SKM-1 (cell line): ENCODE measurements at regions not wholly inside any gene's neighbourhood (a gene's known extent, or its start where the extent isn't known, plus 50 kb on each side); places are given as distances from the start of the nearest gene placed in this dataset.
"Not testable (repeated sequence)": the region's sequence is repeated elsewhere in the genome, so short reads cannot be mapped to it uniquely, and the experiment has no call there.

ENCODE experiments used
- DNase-seq: peaks from one replicate; lab custom pipeline; 2025; ENCODE audit not compliant: unreplicated experiment; lab: John Stamatoyannopoulos, UW

DNA sequence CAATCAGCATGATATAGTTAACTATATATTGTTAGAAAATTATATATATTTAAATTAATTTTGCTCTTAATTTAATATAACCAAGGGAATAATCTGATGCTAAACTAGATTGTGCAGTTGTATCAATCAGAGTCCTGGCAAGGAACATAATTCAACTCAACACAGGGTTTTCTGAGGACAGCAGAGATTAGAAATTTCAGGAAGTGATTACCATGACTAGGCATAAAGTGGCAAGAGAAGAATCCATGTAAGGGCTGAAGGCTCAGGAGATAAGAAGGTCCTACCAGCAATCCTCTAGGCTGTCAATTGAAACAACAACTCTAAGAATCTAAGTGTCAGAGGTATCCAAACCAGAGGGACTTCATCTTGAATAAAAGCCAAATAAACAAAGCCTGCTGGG is 807.8 kb downstream of the DSC3 start:
- no peak for DNase-seq

DNA sequence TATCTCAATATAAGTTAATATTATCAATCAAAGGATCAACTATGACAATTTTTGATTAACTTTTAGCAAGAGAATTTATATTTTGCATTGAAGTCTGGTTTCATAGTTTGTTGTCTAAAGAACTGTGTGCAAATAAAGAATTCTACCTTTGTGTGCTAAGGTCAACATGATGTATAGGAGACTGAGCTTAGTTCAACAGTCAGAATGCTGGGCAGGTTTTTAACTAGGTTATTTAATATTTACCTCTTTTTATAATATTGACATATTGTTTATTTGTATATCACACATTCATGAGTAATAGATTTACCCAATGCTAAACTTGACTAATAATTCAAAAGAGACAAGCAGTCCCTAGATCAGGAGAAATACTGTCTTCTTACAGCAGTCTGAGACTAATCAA is 831.4 kb downstream of the DSC3 start:
- no peak for DNase-seq

DNA sequence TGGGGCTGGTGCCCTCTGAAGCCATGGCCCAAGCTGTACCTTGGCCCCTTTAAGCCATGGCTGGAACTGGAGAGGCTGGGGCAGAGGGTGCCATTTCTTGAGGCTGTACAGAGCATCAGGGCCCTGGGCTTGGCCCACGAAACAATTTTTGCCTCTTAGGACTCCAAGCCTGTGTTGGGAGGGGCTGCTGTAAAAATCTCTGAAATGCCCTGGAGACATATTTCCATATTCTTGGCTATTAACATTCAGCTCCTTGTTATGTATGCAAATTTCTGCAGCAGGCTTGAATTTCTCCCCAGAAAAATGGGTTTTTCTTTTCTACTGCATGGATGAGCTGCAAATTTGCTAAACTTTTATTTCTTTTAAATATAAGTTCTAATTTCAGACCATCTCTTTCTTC is 834.0 kb downstream of the DSC3 start:
- DNase-seq, result no peak

DNA sequence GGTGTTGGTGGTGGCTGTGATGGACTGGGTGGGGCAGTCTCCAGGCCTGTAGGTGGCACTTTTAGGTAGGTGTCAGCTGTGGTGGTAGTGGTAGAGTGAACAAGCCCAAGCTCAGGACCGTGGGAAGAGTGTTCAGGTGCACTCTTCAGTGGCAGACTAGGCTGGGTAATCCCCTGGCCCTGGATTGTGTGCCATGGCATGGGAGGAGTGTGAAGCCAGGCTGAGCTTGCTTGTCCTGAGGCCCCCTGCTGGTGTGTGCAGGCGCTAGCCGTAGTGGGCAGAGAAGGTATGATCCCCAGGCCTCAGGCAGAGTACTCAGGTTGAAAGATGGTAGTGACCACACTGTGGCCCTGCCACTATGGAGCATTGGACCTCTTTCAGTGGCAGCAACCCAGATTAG is 850.3 kb downstream of the DSC3 start:
- no peak for DNase-seq

DNA sequence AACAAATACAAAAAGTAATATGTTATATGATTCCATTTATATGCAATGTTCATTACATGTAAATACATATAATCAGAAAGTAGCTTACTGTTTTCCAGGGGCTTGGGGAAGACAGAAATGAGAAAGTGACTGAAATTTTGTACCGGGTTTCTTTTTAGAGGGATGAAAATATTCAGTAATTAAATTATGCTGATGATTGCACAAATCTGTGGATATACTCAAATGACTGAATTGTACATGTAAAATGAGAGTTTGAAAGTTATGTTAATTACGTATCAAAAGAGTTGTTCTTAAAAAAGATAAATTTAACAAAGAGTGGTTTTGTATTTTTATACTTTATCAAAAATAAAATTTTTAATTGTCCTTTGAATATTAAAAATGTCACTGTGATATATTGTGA is 856.3 kb downstream of the DSC3 start:
- no peak for DNase-seq

DNA sequence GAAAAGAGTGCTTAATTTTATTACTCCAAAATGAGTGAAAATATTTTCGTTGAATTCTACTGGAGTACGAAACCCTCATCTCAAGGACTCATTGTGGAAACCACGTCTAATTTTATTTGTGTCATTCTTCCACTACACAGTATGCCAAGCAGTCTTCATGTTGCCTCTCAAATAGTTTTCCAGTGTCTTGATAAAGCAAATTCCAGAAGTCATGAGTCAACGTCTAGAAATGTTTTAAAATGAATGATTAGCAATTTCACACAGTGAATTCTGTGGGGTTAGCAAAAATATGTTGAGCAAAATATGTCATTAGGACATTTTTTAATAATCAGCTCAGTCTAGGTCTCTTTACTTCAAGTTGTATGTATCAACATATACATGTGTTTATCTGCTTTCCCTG is 865.5 kb downstream of the DSC3 start:
- DNase-seq, result no peak

DNA sequence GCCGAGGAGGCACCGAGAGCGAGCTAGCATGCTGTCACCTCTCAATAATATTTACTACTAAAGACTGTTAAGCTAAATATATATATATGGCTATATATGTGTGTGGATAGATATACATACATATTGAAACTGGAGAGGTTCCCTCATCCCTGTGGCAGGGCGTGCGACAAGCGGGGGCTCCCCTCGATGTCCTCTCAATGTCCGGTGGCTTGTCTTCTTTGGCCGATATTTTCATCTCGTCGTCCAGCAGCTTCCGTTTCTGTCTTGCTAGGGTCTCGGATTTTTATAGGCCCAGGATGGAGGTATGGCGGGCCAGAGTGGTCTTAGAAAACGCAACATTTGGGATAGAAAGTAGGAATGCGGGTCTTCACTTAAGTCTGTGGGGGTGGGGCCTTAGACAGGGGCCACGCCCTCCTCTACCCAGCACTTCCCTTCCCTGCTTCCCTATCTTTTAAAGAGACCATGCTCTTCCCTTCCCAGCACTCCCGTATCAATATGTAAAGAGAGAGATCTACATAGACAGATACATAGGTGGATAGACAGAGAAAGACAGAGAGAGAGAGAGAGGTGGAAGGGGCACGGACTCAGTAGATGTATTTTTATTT is 866.8 kb downstream of the DSC3 start:
- no peak for DNase-seq

DNA sequence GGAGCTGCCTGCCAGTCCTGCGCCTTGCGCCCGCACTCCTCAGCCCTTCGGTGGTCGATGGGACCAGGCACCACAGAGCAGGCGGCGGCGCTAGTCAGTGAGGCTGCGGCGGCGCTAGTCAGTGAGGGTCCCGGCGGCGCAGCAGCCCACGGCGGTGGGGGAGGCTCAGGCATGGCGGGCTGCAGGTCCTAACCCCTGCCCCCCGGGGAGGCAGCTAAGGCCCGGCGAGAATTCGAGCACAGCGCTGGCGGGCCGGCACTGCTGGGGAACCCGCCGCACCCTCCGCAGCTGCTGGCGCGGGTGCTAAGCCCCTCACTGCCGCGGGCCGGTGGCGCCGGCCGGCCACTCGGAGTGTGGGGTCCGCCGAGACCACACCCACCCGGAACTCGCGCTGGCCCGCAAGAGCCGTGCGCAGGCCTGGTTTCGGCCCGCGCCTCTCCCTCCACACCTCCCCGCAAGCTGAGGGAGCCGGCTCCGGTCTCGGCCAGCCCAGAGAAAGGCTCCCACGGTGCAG is 867.4 kb downstream of the DSC3 start:
- no peak for DNase-seq

DNA sequence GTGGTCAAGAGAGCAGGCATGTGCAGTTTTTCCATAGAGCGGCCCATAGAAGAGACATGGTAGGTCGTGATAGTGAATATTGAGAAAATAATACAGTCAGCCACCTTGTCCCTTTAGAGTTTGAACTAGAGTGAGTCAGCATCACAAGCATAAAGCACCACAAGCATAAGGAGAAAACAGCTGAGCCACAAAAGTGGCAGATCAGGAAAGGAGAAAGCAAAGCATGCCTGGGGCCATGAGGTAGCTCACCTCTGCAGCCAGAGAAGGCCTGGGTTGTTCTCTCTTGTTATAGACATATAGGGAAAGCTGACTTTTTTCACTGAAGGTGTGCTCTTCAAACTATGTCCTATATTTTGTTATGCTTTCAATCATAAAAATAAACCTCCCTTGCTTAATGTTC is 879.0 kb downstream of the DSC3 start:
- DNase-seq, result no peak

DNA sequence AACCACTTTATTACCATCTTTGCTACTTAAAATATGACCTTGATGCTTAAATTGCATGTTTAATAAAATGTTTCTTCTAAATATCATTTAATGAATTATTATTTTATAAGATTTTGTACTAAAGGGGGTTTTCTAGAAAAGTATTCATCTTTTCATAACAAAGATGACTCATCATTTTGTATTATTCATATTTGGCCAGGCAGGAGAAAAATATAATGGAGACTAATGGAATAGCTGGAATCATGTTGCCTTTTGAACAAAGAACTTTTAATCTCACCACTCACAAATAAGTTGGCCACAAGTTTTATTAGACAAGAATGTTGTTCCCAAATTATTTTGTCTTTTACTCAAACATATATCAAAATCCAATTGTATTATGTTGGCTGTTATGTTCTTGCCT is 882.4 kb downstream of the DSC3 start:
- no peak for DNase-seq

DNA sequence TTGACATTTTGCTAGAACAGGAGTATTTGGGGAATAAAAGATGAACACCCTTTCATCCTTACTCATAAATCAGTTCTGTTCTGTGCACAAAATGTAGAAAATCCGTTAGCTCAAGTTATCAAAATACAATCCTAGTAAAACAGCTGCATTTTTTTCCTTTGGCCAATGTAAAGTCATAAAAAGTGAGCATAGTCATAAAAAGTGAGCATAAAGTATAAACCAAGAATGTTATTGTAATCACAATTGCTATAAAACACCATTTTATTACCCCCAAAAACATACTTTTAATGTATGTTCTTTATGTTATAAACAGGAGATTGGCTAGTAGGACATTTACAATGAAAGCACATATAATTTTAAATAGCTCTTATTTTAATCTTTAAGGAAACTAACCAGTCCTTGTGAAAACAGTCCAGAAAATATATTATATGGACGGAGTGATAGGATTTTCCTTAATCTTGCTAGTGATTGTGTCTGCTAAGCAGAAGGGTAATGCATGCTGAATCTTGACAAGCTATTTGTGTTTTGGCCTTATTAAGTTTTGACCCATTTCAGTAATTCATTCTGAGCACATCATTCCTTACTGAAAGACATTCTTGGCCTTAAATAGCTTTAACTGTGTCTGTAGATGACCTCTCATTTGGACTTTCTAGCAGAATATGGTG is 891.8 kb downstream of the DSC3 start:
- DNase-seq, result no peak

DNA sequence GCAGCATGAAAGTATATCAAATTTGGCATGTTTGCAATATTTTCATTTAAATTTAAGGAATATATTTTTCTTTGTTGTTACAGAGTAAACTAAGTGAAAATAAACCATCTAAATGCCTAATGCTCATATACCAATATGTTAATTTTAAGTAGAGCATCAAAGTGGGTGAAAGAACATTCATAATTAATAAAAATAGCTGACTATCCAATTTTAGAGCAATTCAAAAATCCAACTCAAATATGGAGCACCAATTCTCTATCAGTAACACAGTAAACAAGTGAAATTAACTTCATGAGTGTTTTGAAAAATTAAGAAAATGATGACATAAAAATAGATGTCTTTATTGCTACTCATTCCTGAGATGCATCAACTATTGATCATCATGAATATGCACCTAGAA is 893.0 kb downstream of the DSC3 start:
- DNase-seq, result no peak

DNA sequence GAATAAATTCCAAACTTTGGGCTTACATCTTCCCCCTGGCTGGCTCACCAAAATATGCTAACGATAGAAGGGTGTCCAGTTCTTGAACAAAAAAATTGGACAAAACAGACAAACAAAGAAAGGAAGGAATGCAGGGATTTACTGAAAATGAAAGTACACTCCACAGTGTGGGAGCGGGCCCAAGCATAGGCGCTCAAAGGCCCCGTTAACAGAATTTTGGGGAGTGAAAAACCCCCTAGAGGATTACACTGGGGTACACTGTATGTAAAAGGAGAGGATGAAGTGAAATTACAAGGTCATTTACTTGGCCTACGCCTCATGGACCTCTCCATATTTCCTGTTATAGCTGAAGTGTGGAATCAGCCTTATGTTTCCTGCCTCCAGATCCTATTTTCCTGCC is 899.7 kb downstream of the DSC3 start:
- no peak for DNase-seq

DNA sequence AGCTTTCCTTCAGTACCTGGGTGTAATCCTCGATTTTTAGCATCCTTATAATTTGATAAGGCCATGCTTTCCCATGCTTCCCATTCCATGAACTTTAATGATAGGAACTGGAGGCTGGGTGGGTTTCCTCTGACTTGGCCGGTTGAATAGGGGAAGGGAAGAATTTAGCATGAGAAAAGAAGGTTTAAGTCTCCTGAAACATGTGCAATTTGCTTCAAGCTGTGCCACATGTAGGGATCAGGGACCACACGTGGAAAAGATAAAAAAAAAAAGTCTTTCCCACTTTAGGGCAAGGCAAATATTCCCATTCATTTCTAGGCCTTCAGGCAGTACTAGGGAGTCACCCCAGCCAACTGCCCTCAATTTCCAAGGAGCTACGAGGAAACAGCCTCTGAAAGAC is 900.3 kb downstream of the DSC3 start:
- DNase-seq, result no peak

DNA sequence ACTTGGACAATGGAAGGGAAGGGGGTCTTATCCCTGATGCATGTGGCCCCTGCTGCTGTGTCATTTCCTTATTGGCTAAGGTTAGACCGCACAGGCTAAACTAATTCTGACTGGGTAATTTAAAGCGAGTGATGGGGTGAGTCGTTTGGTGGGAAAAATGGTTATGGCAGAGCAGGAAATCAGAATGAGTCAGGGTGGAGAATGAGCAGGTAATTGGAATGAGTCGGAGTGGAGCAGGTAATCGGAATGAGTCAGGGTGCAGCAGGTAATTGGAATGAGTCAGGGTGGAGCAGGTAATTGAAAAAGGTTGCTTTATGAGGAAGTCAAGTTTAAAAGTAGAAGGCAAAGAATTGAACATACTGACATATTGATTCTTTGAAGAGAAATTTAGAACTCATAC is 901.0 kb downstream of the DSC3 start:
- not testable (repeated sequence) for DNase-seq

DNA sequence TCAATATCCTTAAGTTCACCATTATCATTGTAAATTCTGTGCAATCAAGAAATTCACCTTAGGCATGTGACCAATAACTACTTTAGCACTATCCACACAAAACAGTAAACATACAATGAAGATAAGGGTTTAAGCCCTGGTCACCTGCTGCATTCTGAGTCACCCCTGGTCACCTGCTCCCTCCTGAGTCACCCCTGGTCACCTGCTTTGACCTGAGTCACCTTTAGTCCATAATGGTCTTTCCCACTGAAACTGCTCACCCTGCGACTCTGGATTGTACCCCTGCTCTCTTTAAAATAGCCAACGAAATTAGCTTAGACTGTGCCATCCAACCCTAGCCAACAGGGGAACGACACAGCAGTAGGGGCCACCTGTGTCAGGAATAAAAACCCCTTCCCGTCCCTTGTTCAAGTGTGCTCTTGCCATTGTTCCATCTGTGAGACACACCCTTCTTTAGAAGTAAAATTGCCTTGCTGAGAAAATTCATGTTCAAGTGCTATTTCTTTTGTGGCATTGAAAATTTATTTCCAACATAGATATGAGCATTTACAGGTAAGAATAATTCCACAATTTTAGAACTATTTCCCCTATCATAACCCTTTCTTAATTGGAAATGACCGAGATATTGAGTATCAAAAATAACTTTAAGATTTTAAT is 902.8 kb downstream of the DSC3 start:
- no peak for DNase-seq

DNA sequence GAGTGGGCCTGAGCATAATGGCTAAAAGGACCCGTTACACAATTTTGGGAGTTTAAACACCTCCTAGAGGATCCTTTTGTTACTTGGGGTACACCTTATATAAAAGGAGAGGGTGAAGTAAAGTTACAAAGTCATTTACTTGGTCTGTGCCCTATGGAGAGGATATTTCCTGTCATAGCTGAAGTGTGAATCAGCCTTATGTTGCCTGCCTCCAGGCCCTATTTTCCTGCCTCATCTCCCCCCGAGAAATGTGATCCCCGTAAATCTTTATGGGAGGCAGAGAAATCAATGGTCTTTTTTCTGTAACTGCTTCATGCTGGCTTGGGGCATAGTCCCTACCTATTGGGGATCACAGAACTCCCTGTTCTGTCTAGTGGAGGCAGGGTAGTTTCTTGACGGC is 906.6 kb downstream of the DSC3 start:
- DNase-seq, result no peak

DNA sequence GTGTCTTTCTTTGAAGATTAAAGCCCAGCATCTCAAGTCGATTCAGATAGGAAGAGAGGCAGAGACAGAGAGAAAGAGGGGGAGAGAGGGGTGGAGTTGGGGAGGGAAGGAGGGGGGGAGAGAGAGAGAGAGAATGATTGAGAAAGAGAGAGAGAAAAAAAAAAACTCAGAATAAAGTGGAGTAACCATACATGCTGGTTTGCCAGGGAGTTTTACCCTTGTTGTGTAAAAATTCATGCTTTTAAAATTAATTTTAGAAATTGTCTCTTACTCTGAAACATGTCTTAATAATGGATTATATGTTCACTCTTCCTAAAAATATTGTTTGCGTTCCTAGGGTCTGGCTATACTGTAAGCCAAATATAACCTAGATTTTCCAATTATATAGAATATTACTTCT is 908.5 kb downstream of the DSC3 start:
- DNase-seq, result no peak

DNA sequence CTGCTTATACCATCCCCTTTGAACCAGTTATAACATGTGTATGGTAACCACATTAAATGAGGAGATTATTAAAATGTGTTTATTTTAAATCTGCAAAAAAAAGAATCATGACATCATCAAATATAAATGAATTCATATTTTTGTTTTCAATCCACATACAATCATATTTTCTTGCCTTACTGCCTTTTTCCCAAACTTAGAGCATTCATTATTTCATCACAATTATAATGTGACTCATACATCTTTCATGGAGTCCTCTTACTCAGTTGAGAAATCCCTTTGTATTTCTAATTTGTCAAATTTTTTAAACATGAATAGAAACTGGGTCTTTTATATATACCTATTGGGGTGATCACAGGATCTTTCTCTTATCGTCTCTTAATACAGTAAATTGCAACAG is 909.6 kb downstream of the DSC3 start:
- no peak for DNase-seq

DNA sequence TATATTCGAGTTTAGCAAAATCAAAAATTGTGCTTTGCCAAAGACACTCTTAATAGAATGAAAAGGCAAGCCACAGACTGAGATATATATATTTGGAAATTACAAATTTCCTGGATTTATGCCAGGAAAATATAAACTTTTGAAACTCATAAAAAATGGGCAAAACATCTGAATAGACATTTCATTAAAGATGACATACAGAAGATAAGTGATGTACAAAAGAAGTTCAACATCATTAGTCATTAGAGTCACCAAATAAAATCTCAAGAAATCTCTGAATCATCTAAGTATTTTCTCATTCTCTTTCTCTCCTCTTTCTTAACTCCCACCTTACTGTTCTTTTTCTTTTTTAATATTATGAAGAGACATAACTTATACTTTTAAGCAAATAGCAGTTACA is 921.1 kb downstream of the DSC3 start:
- no peak for DNase-seq

DNA sequence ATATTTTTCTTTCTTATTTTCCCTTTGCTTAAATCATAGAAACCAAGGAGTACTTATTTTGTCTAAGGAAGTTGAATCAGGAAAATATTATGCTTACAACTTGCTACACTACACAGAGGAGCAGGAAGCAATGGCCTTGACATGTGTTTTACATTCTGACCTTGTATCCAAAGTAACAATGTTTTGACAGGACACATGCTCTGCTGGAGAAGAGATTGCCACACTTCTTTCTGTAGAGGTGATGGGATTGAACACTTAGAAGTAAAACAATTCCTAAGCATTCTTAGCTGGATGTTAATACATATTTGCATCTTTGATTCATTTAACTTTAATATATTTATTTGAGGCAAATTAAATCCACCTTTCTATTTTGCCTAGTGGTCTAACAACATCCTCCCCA is 929.1 kb downstream of the DSC3 start:
- DNase-seq, result no peak

DNA sequence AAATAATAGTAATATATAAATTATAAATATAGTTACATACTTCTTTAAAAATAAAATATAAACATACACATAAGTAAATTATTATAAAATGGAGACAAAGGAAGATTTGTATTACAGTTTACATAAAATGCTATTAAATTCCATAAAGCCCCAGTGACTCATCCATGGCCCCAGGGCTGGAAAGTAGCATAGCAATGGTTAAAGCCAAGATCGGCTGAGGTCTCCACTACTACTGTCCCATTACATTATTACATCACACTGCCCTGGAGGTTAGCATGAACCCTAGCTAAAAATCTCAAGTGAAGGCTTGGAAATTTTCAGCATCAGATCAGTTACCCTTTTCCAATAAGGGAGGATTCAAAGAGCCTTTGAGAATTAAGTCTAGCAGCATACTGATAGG is 936.2 kb downstream of the DSC3 start:
- DNase-seq, result no peak

DNA sequence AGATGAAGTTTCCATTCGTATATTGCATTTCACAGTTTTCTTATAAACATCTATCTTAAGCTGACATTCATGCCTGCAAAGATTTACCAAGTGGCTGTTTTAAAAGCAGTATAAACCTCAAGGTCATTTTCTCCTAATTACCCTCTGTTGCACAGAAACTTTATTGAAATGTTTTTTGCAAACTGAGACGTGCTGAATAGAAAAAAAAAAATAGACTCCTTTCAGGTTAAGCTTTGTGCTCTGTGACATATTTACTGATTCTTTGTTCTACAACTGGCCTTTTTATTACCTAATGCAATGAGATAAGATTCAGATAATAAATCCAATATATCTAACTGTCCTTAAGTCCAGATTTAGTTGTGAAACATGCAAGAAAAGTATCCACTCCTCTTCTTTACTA is 938.7 kb downstream of the DSC3 start:
- no peak for DNase-seq
